A549 (cell line): ENCODE measurements at regions not wholly inside any gene's neighbourhood (a gene's known extent, or its start where the extent isn't known, plus 50 kb on each side); places are given as distances from the start of the nearest gene placed in this dataset.

Source experiments
- ATAC-seq, 2 experiments: fragments of 200-7000 bp in 1 of 2; fragments of >200 bp in 1 of 2; cut with Nextera tagmentation in 1 of 2; cut with Tn5 transposase in 1 of 2; 3 replicates each; pipeline versions ENCODE4 v1.8.0 to v1.9.1; 2018 to 2020; ENCODE audit warnings: mild to moderate bottlenecking in 1 of 2, moderate library complexity in 1 of 2
- CTCF ChIA-PET: fragments of 300-600 bp; sonication (Branson Sonifier 250); formaldehyde crosslinking; extraction: SDS; loops from one replicate; lab custom pipeline; 2021; ENCODE audit warnings: antibody characterized with exemption, inconsistent platforms; lab: Yijun Ruan, JAX
- POLR2A ChIA-PET: fragments of 350-600 bp; formaldehyde crosslinking; extraction: SDS; loops from one replicate; lab custom pipeline; 2021; ENCODE audit warnings: antibody characterized with exemption, inconsistent platforms; lab: Yijun Ruan, JAX
- DNase-seq, 2 experiments: peaks; one replicate each; pipeline versions ENCODE4 v3.0.0 to v3.0.0-alpha.2; 2011 to 2016; ENCODE audit warnings: low read depth in 1 of 2, low spot score in 1 of 2
- FAIRE-seq: peaks from 2 replicates; lab custom pipeline; 2011; peaks lifted over from hg19 to GRCh38; lab: Jason Lieb, UNC
- H3K27ac ChIP-seq, 2 experiments: fragments of >200 bp; sonication (Bioruptor Twin); formaldehyde crosslinking; 3 replicates each; pipeline ENCODE4 v1.5.1; 2016 to 2017
- H3K4me1 ChIP-seq: fragments of >200 bp; sonication (Bioruptor Twin); formaldehyde crosslinking; 3 replicates; pipeline ENCODE4 v1.6.1; 2016
- H3K4me2 ChIP-seq: fragments of >200 bp; sonication (Bioruptor Twin); formaldehyde crosslinking; 3 replicates; pipeline ENCODE4 v1.6.1; 2016
- H3K4me3 ChIP-seq: fragments of >200 bp; sonication (Bioruptor Twin); formaldehyde crosslinking; 3 replicates; pipeline ENCODE4 v1.5.1; 2016
- H3K9me3 ChIP-seq: fragments of >200 bp; sonication (Bioruptor Twin); formaldehyde crosslinking; 3 replicates; pipeline ENCODE4 v1.6.1; 2016
- CBX2 ChIP-seq: fragments of 200-600 bp; sonication (generic); IDR thresholded peaks from 2 replicates; pipeline ENCODE4 v1.6.1; 2016; ENCODE audit warnings: low read depth, mild to moderate bottlenecking, borderline replicate concordance
- CHD4 ChIP-seq: fragments of 200-600 bp; sonication (generic); IDR thresholded peaks from 2 replicates; pipeline ENCODE4 v1.6.1; 2016; ENCODE audit warnings: antibody characterized with exemption, mild to moderate bottlenecking, borderline replicate concordance
- HOXB13 ChIP-seq: fragments of 250-450 bp; sonication (Bioruptor Pico); IDR thresholded peaks from 2 replicates; pipeline ENCODE4 v1.5.0; 2020; ENCODE audit warnings: low read depth, mild to moderate bottlenecking, moderate library complexity
- JUNB ChIP-seq: fragments of >200 bp; sonication (Bioruptor Twin); formaldehyde crosslinking; IDR thresholded peaks from 2 replicates; pipeline ENCODE4 v1.6.1; 2016
- MYC ChIP-seq: IDR thresholded peaks from 2 replicates; pipeline ENCODE4 v1.6.1; 2012; ENCODE audit warnings: mild to moderate bottlenecking, inconsistent platforms, low read length, improper control_type of control experiment, borderline replicate concordance
- RAD21 ChIP-seq, 2 experiments: fragments of >200 bp in 1 of 2; sonication (Bioruptor Twin) in 1 of 2; formaldehyde crosslinking in 1 of 2; IDR thresholded peaks in 1 of 2; conservative IDR thresholded peaks in 1 of 2; 2 replicates in 1 of 2; 3 replicates in 1 of 2; pipeline ENCODE4 v1.6.1; 2012 to 2018; ENCODE audit warnings: inconsistent platforms in 1 of 2
- RFX5 ChIP-seq: fragments of 450-650 bp; IDR thresholded peaks from 2 replicates; pipeline ENCODE4 v1.7.1; 2014; ENCODE audit warnings: antibody characterized with exemption, mild to moderate bottlenecking, moderate library complexity
- SREBF2 ChIP-seq: fragments of 450-650 bp; IDR thresholded peaks from 2 replicates; pipeline ENCODE4 v1.6.1; 2014; ENCODE audit warnings: mild to moderate bottlenecking, moderate library complexity
- ZFP36 ChIP-seq: fragments of 450-650 bp; IDR thresholded peaks from 2 replicates; pipeline ENCODE4 v1.6.1; 2014; ENCODE audit warnings: borderline replicate concordance; ENCODE audit not compliant: partially characterized antibody
- WGBS: methylation state at CpG from one replicate; pipeline ENCODE4 v1.1.6; 2017; ENCODE audit errors: missing lambda C conversion rate; 5-methylcytosine and 5-hydroxymethylcytosine counted together
- TF ChIP-seq, protein P1 (sequence below): fragments of >200 bp; sonication (Bioruptor Twin); formaldehyde crosslinking; IDR thresholded peaks from 2 replicates; pipeline ENCODE4 v1.6.1; 2016
- TF ChIP-seq, protein P2 (sequence below): IDR thresholded peaks from 2 replicates; pipeline ENCODE4 v1.6.1; 2012; ENCODE audit warnings: low read depth, borderline replicate concordance
- TF ChIP-seq, protein P3 (sequence below): fragments of >200 bp; sonication (Bioruptor Twin); formaldehyde crosslinking; IDR thresholded peaks from 3 replicates; pipeline ENCODE4 v1.5.1; 2016
- TF ChIP-seq, protein P4 (sequence below): fragments of 150-350 bp; IDR thresholded peaks from 2 replicates; pipeline ENCODE4 v1.6.1; 2014; ENCODE audit warnings: low read depth, mild to moderate bottlenecking, low read length

- CTCF ChIA-PET, result no interaction called here
- no peak overlapping the region for H3K4me2 ChIP-seq
- FAIRE-seq, result no peak
- WGBS, result 21% methylated on average over 1 of the region's 1 CpG
- H3K4me3 ChIP-seq, result no peak overlapping the region
- TF ChIP-seq, protein P1, sequence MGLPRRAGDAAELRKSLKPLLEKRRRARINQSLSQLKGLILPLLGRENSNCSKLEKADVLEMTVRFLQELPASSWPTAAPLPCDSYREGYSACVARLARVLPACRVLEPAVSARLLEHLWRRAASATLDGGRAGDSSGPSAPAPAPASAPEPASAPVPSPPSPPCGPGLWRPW, result no peak
- no peak for TF ChIP-seq ZFP36
- no peak for TF ChIP-seq SREBF2
- no peak for TF ChIP-seq HOXB13
- no peaks in the 10 kb centered on the region for H3K4me1 ChIP-seq
- DNase-seq, result no peak
- no peak overlapping the region for H3K27ac ChIP-seq
- ATAC-seq, result no peak
- POLR2A ChIA-PET, result no interaction called here
- no peaks in the 10 kb centered on the region for H3K9me3 ChIP-seq
Observed at GRCh38 chr1:181947441-181947840, 114.1 kb downstream of the ZNF648 start.

DNA sequence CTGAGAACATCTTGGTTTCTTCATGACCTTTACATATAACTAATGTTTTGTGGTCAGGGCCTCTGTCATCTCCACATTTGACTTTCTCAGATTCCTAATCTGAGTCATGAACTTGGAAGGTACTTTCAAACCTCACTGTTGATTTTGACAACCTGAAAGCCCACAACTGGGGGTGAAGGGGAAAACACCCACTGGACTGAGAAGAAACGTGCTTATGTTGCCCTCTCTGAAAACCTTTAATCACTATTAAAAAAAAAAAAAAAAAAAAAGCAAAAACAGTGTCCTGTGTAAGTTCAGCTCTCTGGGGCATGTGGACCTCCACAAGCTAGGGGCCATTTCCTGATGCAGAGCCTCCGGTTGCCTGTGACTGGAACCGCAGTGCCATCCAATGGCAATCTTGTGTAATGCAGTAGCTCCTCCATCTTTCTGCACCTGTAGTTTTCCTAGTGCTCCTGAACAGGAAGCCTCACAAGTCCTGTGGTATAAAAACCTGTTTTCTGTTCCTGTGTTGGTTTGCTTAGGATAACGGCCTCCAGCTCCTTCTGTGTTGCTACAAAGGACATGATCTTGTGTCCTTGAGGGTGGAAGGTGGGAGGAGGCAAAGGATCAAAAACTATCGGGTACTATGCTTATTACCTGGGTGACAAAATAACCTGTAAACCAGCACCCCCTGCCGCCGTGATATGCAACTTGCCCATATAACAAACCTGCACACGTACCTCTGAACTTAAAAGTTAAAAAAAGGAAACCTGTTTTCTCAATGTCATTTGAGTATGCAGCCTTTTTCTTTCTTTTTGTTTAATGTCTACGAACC, 124.5 kb downstream of the ZNF648 start:
- Histone ChIP-seq H3K4me2 (no peak overlapping the region), H3K4me1 (no peaks in the 10 kb centered on the region), H3K9me3 (no peaks in the 10 kb centered on the region), H3K27ac (no peak overlapping the region), H3K4me3 (no peak overlapping the region)
- ATAC-seq (peak; percentile 83 to 92; a peak in 5 of 6 replicates), DNase-seq (peak; percentile 29 to 64), FAIRE-seq (no peak)
- 2% methylated on average over 9 of the region's 9 CpGs for WGBS
- ChIA-PET POLR2A (no interaction called here), CTCF (interaction anchor here (0.6 to 3.7 kb wide), 18 partner anchors 9 to 470 kb away, joined by 3 to 47 read pairs (median 4); no protein-coding TSS in a partner anchor)
- peak; percentile 43 to 63; a peak in 3 of 5 replicates for TF ChIP-seq RAD21 (conservative IDR thresholded peaks at IDR 0.05 in 1 of 2, IDR thresholded peaks at IDR 0.05 in 1 of 2)
- TF ChIP-seq, protein P2, sequence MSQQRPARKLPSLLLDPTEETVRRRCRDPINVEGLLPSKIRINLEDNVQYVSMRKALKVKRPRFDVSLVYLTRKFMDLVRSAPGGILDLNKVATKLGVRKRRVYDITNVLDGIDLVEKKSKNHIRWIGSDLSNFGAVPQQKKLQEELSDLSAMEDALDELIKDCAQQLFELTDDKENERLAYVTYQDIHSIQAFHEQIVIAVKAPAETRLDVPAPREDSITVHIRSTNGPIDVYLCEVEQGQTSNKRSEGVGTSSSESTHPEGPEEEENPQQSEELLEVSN, result no peak
- TF ChIP-seq, protein P3, sequence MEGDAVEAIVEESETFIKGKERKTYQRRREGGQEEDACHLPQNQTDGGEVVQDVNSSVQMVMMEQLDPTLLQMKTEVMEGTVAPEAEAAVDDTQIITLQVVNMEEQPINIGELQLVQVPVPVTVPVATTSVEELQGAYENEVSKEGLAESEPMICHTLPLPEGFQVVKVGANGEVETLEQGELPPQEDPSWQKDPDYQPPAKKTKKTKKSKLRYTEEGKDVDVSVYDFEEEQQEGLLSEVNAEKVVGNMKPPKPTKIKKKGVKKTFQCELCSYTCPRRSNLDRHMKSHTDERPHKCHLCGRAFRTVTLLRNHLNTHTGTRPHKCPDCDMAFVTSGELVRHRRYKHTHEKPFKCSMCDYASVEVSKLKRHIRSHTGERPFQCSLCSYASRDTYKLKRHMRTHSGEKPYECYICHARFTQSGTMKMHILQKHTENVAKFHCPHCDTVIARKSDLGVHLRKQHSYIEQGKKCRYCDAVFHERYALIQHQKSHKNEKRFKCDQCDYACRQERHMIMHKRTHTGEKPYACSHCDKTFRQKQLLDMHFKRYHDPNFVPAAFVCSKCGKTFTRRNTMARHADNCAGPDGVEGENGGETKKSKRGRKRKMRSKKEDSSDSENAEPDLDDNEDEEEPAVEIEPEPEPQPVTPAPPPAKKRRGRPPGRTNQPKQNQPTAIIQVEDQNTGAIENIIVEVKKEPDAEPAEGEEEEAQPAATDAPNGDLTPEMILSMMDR, result peak; percentile 44

GRCh38 chr1:181936269-181936668, 125.2 kb downstream of the ZNF648 start:
- ChIA-PET CTCF (interaction anchor here (0.6 to 3.7 kb wide), 13 partner anchors 9 to 469 kb away, joined by 3 to 47 read pairs (median 5); no protein-coding TSS in a partner anchor), POLR2A (no interaction called here)
- H3K4me3 ChIP-seq, result no peak overlapping the region
- FAIRE-seq, result no peak
- no peaks in the 10 kb centered on the region for H3K4me1 ChIP-seq
- H3K27ac ChIP-seq, result no peak overlapping the region
- ATAC-seq, result peak; percentile 40 to 47; a peak in 3 of 6 replicates
- no peak overlapping the region for H3K4me2 ChIP-seq
- no peak for DNase-seq
- H3K9me3 ChIP-seq, result no peaks in the 10 kb centered on the region
- TF ChIP-seq JUNB, result no peak
- TF ChIP-seq, protein P1, result no peak
- TF ChIP-seq MYC, result no peak
- WGBS, result 65% methylated on average over 2 of the region's 2 CpGs

- POLR2A ChIA-PET, result no interaction called here
- CTCF ChIA-PET, result interaction anchor here (1.8 kb wide), 1 partner anchor 453 kb away, joined by 5 read pairs; no protein-coding TSS in a partner anchor
- FAIRE-seq, result no peak
- TF ChIP-seq CHD4 (no peak), CBX2 (no peak), RFX5 (no peak)
- TF ChIP-seq, protein P4, sequence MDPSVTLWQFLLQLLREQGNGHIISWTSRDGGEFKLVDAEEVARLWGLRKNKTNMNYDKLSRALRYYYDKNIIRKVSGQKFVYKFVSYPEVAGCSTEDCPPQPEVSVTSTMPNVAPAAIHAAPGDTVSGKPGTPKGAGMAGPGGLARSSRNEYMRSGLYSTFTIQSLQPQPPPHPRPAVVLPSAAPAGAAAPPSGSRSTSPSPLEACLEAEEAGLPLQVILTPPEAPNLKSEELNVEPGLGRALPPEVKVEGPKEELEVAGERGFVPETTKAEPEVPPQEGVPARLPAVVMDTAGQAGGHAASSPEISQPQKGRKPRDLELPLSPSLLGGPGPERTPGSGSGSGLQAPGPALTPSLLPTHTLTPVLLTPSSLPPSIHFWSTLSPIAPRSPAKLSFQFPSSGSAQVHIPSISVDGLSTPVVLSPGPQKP, result no peak
- H3K4me3 ChIP-seq, result no peak overlapping the region
- WGBS, result 2% methylated on average over 2 of the region's 2 CpGs
- H3K27ac ChIP-seq, result no peak overlapping the region
- no peak overlapping the region for H3K4me2 ChIP-seq
- no peak for ATAC-seq
- no peaks in the 10 kb centered on the region for H3K4me1 ChIP-seq
- no peaks in the 10 kb centered on the region for H3K9me3 ChIP-seq
- no peak for DNase-seq
Observed at GRCh38 chr1:181931873-181932272, 129.6 kb downstream of the ZNF648 start.
